Mesenchymal stem cell (in vitro differentiated cells and primary cell): ENCODE measurements at regions not wholly inside any gene's neighbourhood (a gene's known extent, or its start where the extent isn't known, plus 50 kb on each side); places are given as distances from the start of the nearest gene placed in this dataset.
A peak's percentile ranks its signal among the peaks of the same experiment; 100 is the strongest.

Experiments
- DNase-seq: peaks from one replicate; pipeline ENCODE4 v3.0.0-alpha.2; 2013
- H2AFZ ChIP-seq: one replicate; pipeline ENCODE4 v1.6.1; 2013; ENCODE audit warnings: low read depth, mild to moderate bottlenecking, control low read depth, inconsistent platforms, low read length, moderate library complexity
- H2AK5ac ChIP-seq: 2 replicates; pipeline ENCODE4 v1.6.1; 2013; ENCODE audit warnings: low read length, moderate library complexity, mild to moderate bottlenecking, inconsistent platforms; ENCODE audit not compliant: severe bottlenecking
- H2BK120ac ChIP-seq: one replicate; pipeline ENCODE4 v1.6.1; 2013; ENCODE audit warnings: low read depth, mild to moderate bottlenecking, inconsistent platforms, low read length, moderate library complexity
- H2BK12ac ChIP-seq, 2 experiments: one replicate each; pipeline ENCODE4 v1.6.1; 2013; ENCODE audit warnings: inconsistent platforms in 2 of 2, low read length in 2 of 2, mild to moderate bottlenecking in 2 of 2, moderate library complexity in 2 of 2, control low read depth in 1 of 2
- H2BK15ac ChIP-seq: one replicate; pipeline ENCODE4 v1.6.1; 2013; ENCODE audit warnings: mild to moderate bottlenecking, low read depth, inconsistent platforms; ENCODE audit not compliant: poor library complexity, severe bottlenecking
- H2BK5ac ChIP-seq: 2 replicates; pipeline ENCODE4 v1.6.1; 2013; ENCODE audit warnings: low read depth, mild to moderate bottlenecking, low read length, control low read depth, inconsistent platforms; ENCODE audit not compliant: poor library complexity, severe bottlenecking
- H3K14ac ChIP-seq, 2 experiments: one replicate each; pipeline ENCODE4 v1.6.1; 2013; ENCODE audit warnings: inconsistent platforms in 2 of 2, low read length in 2 of 2, control low read depth in 1 of 2, mild to moderate bottlenecking in 1 of 2, moderate library complexity in 1 of 2
- H3K18ac ChIP-seq, 2 experiments: one replicate each; pipeline ENCODE4 v1.6.1; 2013; ENCODE audit warnings: inconsistent platforms in 2 of 2, low read length in 2 of 2, control low read depth in 1 of 2, low read depth in 1 of 2, mild to moderate bottlenecking in 1 of 2
- H3K23ac ChIP-seq, 2 experiments: one replicate each; pipeline ENCODE4 v1.6.1; 2013; ENCODE audit warnings: inconsistent platforms in 2 of 2, low read length in 2 of 2, mild to moderate bottlenecking in 2 of 2, moderate library complexity in 2 of 2, control low read depth in 1 of 2
- H3K27ac ChIP-seq: 2 replicates; pipeline ENCODE4 v1.5.1; 2013; ENCODE audit warnings: mild to moderate bottlenecking, moderate library complexity, low read length, control low read depth, inconsistent platforms; ENCODE audit not compliant: poor library complexity, severe bottlenecking
- H3K27me3 ChIP-seq, 2 experiments: 2 replicates each; pipeline versions ENCODE4 v1.6.1 to v1.7.0; 2013; ENCODE audit warnings: low read length in 2 of 2, mild to moderate bottlenecking in 2 of 2, moderate library complexity in 2 of 2, control low read depth in 1 of 2, inconsistent platforms in 1 of 2; ENCODE audit not compliant: control insufficient read depth in 1 of 2, insufficient read depth in 1 of 2
- H3K36me3 ChIP-seq, 2 experiments: 2 replicates each; pipeline versions ENCODE4 v1.6.1 to v1.7.0; 2013; ENCODE audit warnings: low read length in 2 of 2, control low read depth in 1 of 2, inconsistent platforms in 1 of 2, low read depth in 1 of 2, mild to moderate bottlenecking in 1 of 2; ENCODE audit not compliant: insufficient read depth in 2 of 2, control insufficient read depth in 1 of 2
- H3K4ac ChIP-seq, 2 experiments: one replicate each; pipeline ENCODE4 v1.6.1; 2013; ENCODE audit warnings: inconsistent platforms in 2 of 2, low read length in 2 of 2, mild to moderate bottlenecking in 2 of 2, moderate library complexity in 2 of 2, control low read depth in 1 of 2, low read depth in 1 of 2
- H3K4me1 ChIP-seq: 2 replicates; pipeline ENCODE4 v1.6.1; 2013; ENCODE audit warnings: low read depth, low read length, control low read depth; ENCODE audit not compliant: control insufficient read depth, insufficient read depth
- H3K4me2 ChIP-seq: 2 replicates; pipeline ENCODE4 v1.6.1; 2013; ENCODE audit warnings: low read length, mild to moderate bottlenecking, inconsistent platforms; ENCODE audit not compliant: poor library complexity, severe bottlenecking
- H3K4me3 ChIP-seq, 2 experiments: 2 replicates each; pipeline versions ENCODE4 v1.5.1 to v1.7.0; 2013; ENCODE audit warnings: low read length in 2 of 2, mild to moderate bottlenecking in 2 of 2, control low read depth in 1 of 2, low read depth in 1 of 2; ENCODE audit not compliant: insufficient read depth in 1 of 2
- H3K79me1 ChIP-seq: replicated peaks from 2 replicates; pipeline ENCODE4 v1.6.1; 2013; ENCODE audit warnings: mild to moderate bottlenecking, control low read depth, low read length, inconsistent platforms; ENCODE audit not compliant: poor library complexity, severe bottlenecking
- H3K9ac ChIP-seq: 2 replicates; pipeline ENCODE4 v1.7.0; 2013; ENCODE audit warnings: mild to moderate bottlenecking, low read length, moderate library complexity
- H3K9me3 ChIP-seq: 2 replicates; pipeline ENCODE4 v1.7.0; 2013; ENCODE audit warnings: mild to moderate bottlenecking, low read length; ENCODE audit not compliant: control insufficient read depth
- H4K8ac ChIP-seq: one replicate; pipeline ENCODE4 v1.6.1; 2013; ENCODE audit warnings: inconsistent platforms, mild to moderate bottlenecking, low read length, moderate library complexity
- H4K91ac ChIP-seq: one replicate; pipeline ENCODE4 v1.6.1; 2013; ENCODE audit warnings: mild to moderate bottlenecking, low read length, inconsistent platforms
- WGBS: methylation state at CpG from one replicate; pipeline ENCODE4 v1.1.7; 2013; ENCODE audit warnings: mixed read lengths; 5-methylcytosine and 5-hydroxymethylcytosine counted together

DNA sequence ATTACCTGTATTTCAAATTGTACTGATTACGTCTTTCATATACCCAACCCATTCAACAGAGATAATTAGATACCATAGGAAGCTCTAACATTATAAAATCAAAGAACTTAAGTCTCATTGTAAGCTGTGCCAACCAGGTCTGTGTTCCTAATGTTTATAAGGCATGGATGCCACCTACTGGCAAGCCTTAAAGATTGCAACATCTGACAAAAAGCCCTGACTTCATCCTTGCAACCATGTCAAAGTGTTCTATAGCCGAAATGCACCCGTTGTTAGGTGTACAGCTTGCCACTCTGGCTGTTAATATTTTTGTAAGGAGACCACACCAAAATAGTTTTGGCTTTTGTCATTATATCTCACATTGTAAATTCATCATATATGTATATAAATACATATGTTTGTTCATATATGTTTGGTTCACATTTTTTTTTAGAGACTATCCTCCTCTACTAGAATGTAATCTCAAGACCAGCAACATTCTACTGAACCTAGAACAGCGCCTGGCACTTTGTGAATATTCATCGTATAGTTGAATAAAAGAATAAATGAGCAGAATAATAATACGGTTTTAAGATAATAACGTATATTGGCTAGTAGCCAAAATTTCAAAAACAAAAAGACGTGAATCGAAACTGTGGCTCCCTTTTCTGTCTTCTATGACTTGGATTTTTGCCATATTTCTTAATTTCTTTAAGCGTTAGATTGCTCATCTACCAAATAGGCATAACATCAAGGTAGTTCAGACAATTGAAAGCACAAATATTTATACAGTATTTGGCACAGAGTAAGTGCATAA lies 258.1 kb downstream of the TBL1XR1 start:
- Histone ChIP-seq H2BK5ac (no peak overlapping the region), H3K9ac (peak overlapping the region; percentile 20), H3K79me1 (no peaks in the 10 kb centered on the region)

GRCh38 chr3:176937994-176938393 lies 259.3 kb downstream of the TBL1XR1 start:
- no peak overlapping the region for H3K4ac ChIP-seq
- no peak overlapping the region for H3K14ac ChIP-seq
- H3K79me1 ChIP-seq, result no peaks in the 10 kb centered on the region
- H3K9me3 ChIP-seq, result no peaks in the 10 kb centered on the region
- H4K91ac ChIP-seq, result no peak overlapping the region
- H3K27ac ChIP-seq, result no peak overlapping the region
- H3K27me3 ChIP-seq, result no peaks in the 10 kb centered on the region
- WGBS, result 83% methylated on average over 1 of the region's 1 CpG
- DNase-seq, result no peak
- no peak overlapping the region for H3K4me2 ChIP-seq
- no peak overlapping the region for H2BK12ac ChIP-seq
- no peak overlapping the region for H3K18ac ChIP-seq
- no peak overlapping the region for H2BK120ac ChIP-seq
- no peak overlapping the region for H2BK15ac ChIP-seq
- no peak overlapping the region for H3K4me3 ChIP-seq
- H3K4me1 ChIP-seq, result no peaks in the 10 kb centered on the region
- H3K36me3 ChIP-seq, result no peaks in the 10 kb centered on the region
- H3K23ac ChIP-seq, result no peak overlapping the region
- H2AK5ac ChIP-seq, result no peak overlapping the region
- H2AFZ ChIP-seq, result no peak overlapping the region
- no peak overlapping the region for H2BK5ac ChIP-seq
- H3K9ac ChIP-seq, result no peak overlapping the region
- H4K8ac ChIP-seq, result no peak overlapping the region

More for the DNA sequence above, 258.1 kb downstream of the TBL1XR1 start:
- Histone ChIP-seq H2AFZ (no peak overlapping the region), H4K8ac (no peak overlapping the region), H3K18ac (no peak overlapping the region), H3K27me3 (no peaks in the 10 kb centered on the region), H3K4ac (no peak overlapping the region), H2BK15ac (no peak overlapping the region), H3K9me3 (no peaks in the 10 kb centered on the region), H3K14ac (no peak overlapping the region), H3K4me1 (no peaks in the 10 kb centered on the region), H3K4me2 (no peak overlapping the region), H3K4me3 (no peak overlapping the region), H3K36me3 (no peaks in the 10 kb centered on the region), H3K23ac (no peak overlapping the region), H4K91ac (no peak overlapping the region), H2BK12ac (no peak overlapping the region), H2BK120ac (no peak overlapping the region), H3K27ac (no peak overlapping the region), H2AK5ac (no peak overlapping the region)
- peak; percentile 73 for DNase-seq
- WGBS, result 68% methylated on average over 8 of the region's 10 CpGs

- H2AFZ ChIP-seq, result no peak overlapping the region
- H2BK12ac ChIP-seq, result no peak overlapping the region
- no peaks in the 10 kb centered on the region for H3K36me3 ChIP-seq
- no peak overlapping the region for H3K14ac ChIP-seq
- no peak overlapping the region for H2BK120ac ChIP-seq
- no peak overlapping the region for H4K8ac ChIP-seq
- H3K18ac ChIP-seq, result no peak overlapping the region
- H3K9ac ChIP-seq, result no peak overlapping the region
- no peaks in the 10 kb centered on the region for H3K9me3 ChIP-seq
- no peak for DNase-seq
- no peak overlapping the region for H2BK15ac ChIP-seq
- no CpG with 5 or more reads among the region's 1 CpG for WGBS
- no peak overlapping the region for H3K23ac ChIP-seq
- no peak overlapping the region for H2BK5ac ChIP-seq
- H3K4ac ChIP-seq, result no peak overlapping the region
- H3K79me1 ChIP-seq, result no peaks in the 10 kb centered on the region
- no peaks in the 10 kb centered on the region for H3K27me3 ChIP-seq
- H4K91ac ChIP-seq, result no peak overlapping the region
- no peak overlapping the region for H3K4me3 ChIP-seq
- H3K27ac ChIP-seq, result no peak overlapping the region
- H3K4me2 ChIP-seq, result no peak overlapping the region
- H3K4me1 ChIP-seq, result no peaks in the 10 kb centered on the region
- no peak overlapping the region for H2AK5ac ChIP-seq
Observed at GRCh38 chr3:176937541-176937940, 259.7 kb downstream of the TBL1XR1 start.

GRCh38 chr3:176935194-176935888 lies 261.9 kb downstream of the TBL1XR1 start:
- H2BK12ac ChIP-seq, result no peak overlapping the region
- no peak overlapping the region for H3K14ac ChIP-seq
- H3K27me3 ChIP-seq, result no peaks in the 10 kb centered on the region
- 100% methylated on average over 1 of the region's 2 CpGs for WGBS
- no peak overlapping the region for H2BK120ac ChIP-seq
- H3K23ac ChIP-seq, result no peak overlapping the region
- no peaks in the 10 kb centered on the region for H3K9me3 ChIP-seq
- no peak overlapping the region for H3K27ac ChIP-seq
- H3K4me1 ChIP-seq, result no peaks in the 10 kb centered on the region
- H2BK5ac ChIP-seq, result no peak overlapping the region
- no peak overlapping the region for H4K8ac ChIP-seq
- no peak for DNase-seq
- H2AFZ ChIP-seq, result no peak overlapping the region
- no peak overlapping the region for H2AK5ac ChIP-seq
- H4K91ac ChIP-seq, result no peak overlapping the region
- H3K4me2 ChIP-seq, result no peak overlapping the region
- H3K4ac ChIP-seq, result no peak overlapping the region
- H3K4me3 ChIP-seq, result no peak overlapping the region
- H2BK15ac ChIP-seq, result no peak overlapping the region
- no peaks in the 10 kb centered on the region for H3K36me3 ChIP-seq
- H3K79me1 ChIP-seq, result no peaks in the 10 kb centered on the region
- H3K18ac ChIP-seq, result no peak overlapping the region
- H3K9ac ChIP-seq, result no peak overlapping the region
